SKM-1 (cell line): ENCODE measurements at regions not wholly inside any gene's neighbourhood (a gene's known extent, or its start where the extent isn't known, plus 50 kb on each side); places are given as distances from the start of the nearest gene placed in this dataset.
"Not testable (repeated sequence)": the region's sequence is repeated elsewhere in the genome, so short reads cannot be mapped to it uniquely, and the experiment has no call there.

Source experiments
- DNase-seq: peaks from one replicate; lab custom pipeline; 2025; ENCODE audit not compliant: unreplicated experiment; lab: John Stamatoyannopoulos, UW

- no peak for DNase-seq
These were observed 1567.0 kb upstream of the SPRY2 start for GRCh38 chr13:81907787-81908372.

GRCh38 chr13:81888855-81889254 lies 1547.9 kb upstream of the SPRY2 start:
- no peak for DNase-seq

GRCh38 chr13:81874681-81875661 lies 1534.0 kb upstream of the SPRY2 start:
- no peak for DNase-seq

- no peak for DNase-seq
These were observed 1533.3 kb upstream of the SPRY2 start for GRCh38 chr13:81874253-81874652.

- DNase-seq: no peak
These were observed 1531.7 kb upstream of the SPRY2 start for GRCh38 chr13:81872581-81872980.

GRCh38 chr13:81871751-81872325 lies 1530.9 kb upstream of the SPRY2 start:
- not testable (repeated sequence) for DNase-seq

- DNase-seq: no peak
These were observed 1507.4 kb upstream of the SPRY2 start for GRCh38 chr13:81848291-81848690.

GRCh38 chr13:81846771-81847170 lies 1505.8 kb upstream of the SPRY2 start:
- no peak for DNase-seq

GRCh38 chr13:81821259-81821658 lies 1480.3 kb upstream of the SPRY2 start:
- DNase-seq: no peak

- DNase-seq: no peak
These were observed 1459.5 kb upstream of the SPRY2 start for GRCh38 chr13:81800433-81800832.

GRCh38 chr13:81795710-81796109 lies 1454.8 kb upstream of the SPRY2 start:
- DNase-seq: no peak

- no peak for DNase-seq
These were observed 1450.7 kb upstream of the SPRY2 start for GRCh38 chr13:81791641-81792040.

GRCh38 chr13:81781471-81781870 lies 1440.5 kb upstream of the SPRY2 start:
- no peak for DNase-seq

- no peak for DNase-seq
These were observed 1439.0 kb upstream of the SPRY2 start for GRCh38 chr13:81779876-81780275.

- no peak for DNase-seq
These were observed 1437.4 kb upstream of the SPRY2 start for GRCh38 chr13:81778350-81778749.

- DNase-seq: no peak
These were observed 1432.3 kb upstream of the SPRY2 start for GRCh38 chr13:81773263-81773662.

GRCh38 chr13:81771951-81772350 lies 1431.0 kb upstream of the SPRY2 start:
- DNase-seq: no peak

GRCh38 chr13:81770868-81771505 lies 1430.1 kb upstream of the SPRY2 start:
- DNase-seq: no peak

- DNase-seq: no peak
These were observed 1421.5 kb upstream of the SPRY2 start for GRCh38 chr13:81762449-81762848.

- DNase-seq: no peak
These were observed 1419.4 kb upstream of the SPRY2 start for GRCh38 chr13:81760316-81760715.

- DNase-seq: no peak
These were observed 1416.5 kb upstream of the SPRY2 start for GRCh38 chr13:81757348-81757970.
